GM23338 (cell line): ENCODE measurements at regions not wholly inside any gene's neighbourhood (a gene's known extent, or its start where the extent isn't known, plus 50 kb on each side); places are given as distances from the start of the nearest gene placed in this dataset.

Source experiments
- CREB1 ChIP-seq: fragments of 250-450 bp; sonication (Bioruptor Pico); IDR thresholded peaks from 2 replicates; pipeline ENCODE4 v1.5.0; 2020; ENCODE audit warnings: low read depth, mild to moderate bottlenecking, moderate library complexity
- CTCF ChIP-seq, 2 experiments: fragments of 200-600 bp in 1 of 2; sonication (generic) in 1 of 2; conservative IDR thresholded peaks; 2 replicates each; pipeline versions ENCODE4 v1.5.1 to v1.6.1; 2016 to 2017; ENCODE audit warnings: antibody characterized with exemption in 2 of 2, low read depth in 2 of 2, mild to moderate bottlenecking in 2 of 2, moderate library complexity in 1 of 2
- ETS1 ChIP-seq: IDR thresholded peaks from 2 replicates; pipeline ENCODE4 v1.6.1; 2016; ENCODE audit warnings: antibody characterized with exemption
- EZH2 ChIP-seq: fragments of 200-600 bp; sonication (generic); IDR thresholded peaks from one replicate; pipeline ENCODE4 v1.8.0; 2017; ENCODE audit warnings: antibody characterized with exemption, mild to moderate bottlenecking, low read depth; ENCODE audit not compliant: unreplicated experiment
- EZH2phosphoT487 ChIP-seq: fragments of 200-600 bp; sonication (generic); IDR thresholded peaks from one replicate; pipeline ENCODE4 v1.8.1; 2018; ENCODE audit warnings: antibody characterized with exemption; ENCODE audit not compliant: unreplicated experiment
- JUNB ChIP-seq: IDR thresholded peaks from one replicate; pipeline ENCODE4 v1.6.1; 2016; ENCODE audit warnings: antibody characterized with exemption; ENCODE audit not compliant: unreplicated experiment
- NANOG ChIP-seq: IDR thresholded peaks from 2 replicates; pipeline ENCODE4 v1.6.1; 2016; ENCODE audit warnings: antibody characterized with exemption, borderline replicate concordance
- POLR2AphosphoS5 ChIP-seq: IDR thresholded peaks from 2 replicates; pipeline ENCODE4 v1.6.1; 2016; ENCODE audit warnings: antibody characterized with exemption, low read depth
- REST ChIP-seq: IDR thresholded peaks from one replicate; pipeline ENCODE4 v1.6.1; 2018; ENCODE audit warnings: antibody characterized with exemption; ENCODE audit not compliant: unreplicated experiment
- STAT1 ChIP-seq: IDR thresholded peaks from one replicate; pipeline ENCODE4 v1.6.1; 2016; ENCODE audit warnings: antibody characterized with exemption; ENCODE audit not compliant: unreplicated experiment
- ZNF114 ChIP-seq: fragments of 250-450 bp; sonication (Bioruptor Pico); IDR thresholded peaks from 2 replicates; pipeline ENCODE4 v1.5.0; 2020; ENCODE audit warnings: mild to moderate bottlenecking, moderate library complexity
- ZNF462 ChIP-seq: fragments of 250-450 bp; sonication (Bioruptor Pico); IDR thresholded peaks from 2 replicates; pipeline ENCODE4 v1.5.0; 2020; ENCODE audit warnings: mild to moderate bottlenecking, moderate library complexity

- no peak for TF ChIP-seq CTCF (conservative IDR thresholded peaks at IDR 0.05; ENCODE audit: low read depth in 2 of 2)
- TF ChIP-seq EZH2: no peak
- no peak for TF ChIP-seq REST
- TF ChIP-seq EZH2phosphoT487: no peak
- TF ChIP-seq POLR2AphosphoS5: no peak
- no peak for TF ChIP-seq STAT1
- no peak for TF ChIP-seq ZNF462
- no peak for TF ChIP-seq JUNB
- no peak for TF ChIP-seq CREB1 (CRISPR knock-in tag)
- TF ChIP-seq ETS1: no peak
- TF ChIP-seq NANOG: no peak
- TF ChIP-seq ZNF114 (CRISPR knock-in tag): no peak
Measured at GRCh38 chr3:103653996-103654395, 1219.2 kb downstream of the ZPLD1 start.
